ENCODE measurements at regions not wholly inside any gene's neighbourhood (a gene's known extent, or its start where the extent isn't known, plus 50 kb on each side); places are given as distances from the start of the nearest gene placed in this dataset.

DNA sequence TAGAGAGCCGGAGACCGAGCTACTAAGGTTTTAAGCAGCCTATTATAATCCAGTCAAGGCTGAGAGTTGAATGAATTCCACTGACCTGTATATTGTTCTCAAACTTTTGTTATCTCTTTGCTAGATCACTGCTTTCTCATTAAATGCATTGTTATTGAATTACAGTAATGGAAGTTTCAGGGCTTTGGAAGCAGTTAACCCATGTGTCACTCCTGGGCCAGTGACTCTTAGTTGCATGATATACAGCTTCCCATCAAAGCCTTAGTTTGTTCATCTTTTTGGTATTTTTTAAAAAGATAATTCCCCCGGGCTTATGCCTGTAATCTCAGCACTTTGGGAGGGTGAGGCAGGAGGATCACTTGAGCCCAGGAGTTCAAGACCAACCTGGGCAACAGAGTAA, 55.4 kb upstream of the KIAA1217 start (continued):
- TF ChIP-seq, protein P1, sequence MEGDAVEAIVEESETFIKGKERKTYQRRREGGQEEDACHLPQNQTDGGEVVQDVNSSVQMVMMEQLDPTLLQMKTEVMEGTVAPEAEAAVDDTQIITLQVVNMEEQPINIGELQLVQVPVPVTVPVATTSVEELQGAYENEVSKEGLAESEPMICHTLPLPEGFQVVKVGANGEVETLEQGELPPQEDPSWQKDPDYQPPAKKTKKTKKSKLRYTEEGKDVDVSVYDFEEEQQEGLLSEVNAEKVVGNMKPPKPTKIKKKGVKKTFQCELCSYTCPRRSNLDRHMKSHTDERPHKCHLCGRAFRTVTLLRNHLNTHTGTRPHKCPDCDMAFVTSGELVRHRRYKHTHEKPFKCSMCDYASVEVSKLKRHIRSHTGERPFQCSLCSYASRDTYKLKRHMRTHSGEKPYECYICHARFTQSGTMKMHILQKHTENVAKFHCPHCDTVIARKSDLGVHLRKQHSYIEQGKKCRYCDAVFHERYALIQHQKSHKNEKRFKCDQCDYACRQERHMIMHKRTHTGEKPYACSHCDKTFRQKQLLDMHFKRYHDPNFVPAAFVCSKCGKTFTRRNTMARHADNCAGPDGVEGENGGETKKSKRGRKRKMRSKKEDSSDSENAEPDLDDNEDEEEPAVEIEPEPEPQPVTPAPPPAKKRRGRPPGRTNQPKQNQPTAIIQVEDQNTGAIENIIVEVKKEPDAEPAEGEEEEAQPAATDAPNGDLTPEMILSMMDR (IDR thresholded peaks at IDR 0.05 in 2 of 3, conservative IDR thresholded peaks at IDR 0.05 in 1 of 3; ENCODE audit: borderline replicate concordance in 1 of 3, insufficient read depth in 1 of 3, low read depth in 2 of 3, low read length in 2 of 3): no peak
- TF ChIP-seq ZNF274 (IDR thresholded peaks at IDR 0.05; ENCODE audit: low read depth, low read length): no peak
- TF ChIP-seq TCF7L2 (IDR thresholded peaks at IDR 0.05; ENCODE audit: borderline replicate concordance, extremely low read depth, insufficient read depth, insufficient read length): no peak
- TF ChIP-seq SP1 (IDR thresholded peaks at IDR 0.05; ENCODE audit: low read depth): no peak

DNA sequence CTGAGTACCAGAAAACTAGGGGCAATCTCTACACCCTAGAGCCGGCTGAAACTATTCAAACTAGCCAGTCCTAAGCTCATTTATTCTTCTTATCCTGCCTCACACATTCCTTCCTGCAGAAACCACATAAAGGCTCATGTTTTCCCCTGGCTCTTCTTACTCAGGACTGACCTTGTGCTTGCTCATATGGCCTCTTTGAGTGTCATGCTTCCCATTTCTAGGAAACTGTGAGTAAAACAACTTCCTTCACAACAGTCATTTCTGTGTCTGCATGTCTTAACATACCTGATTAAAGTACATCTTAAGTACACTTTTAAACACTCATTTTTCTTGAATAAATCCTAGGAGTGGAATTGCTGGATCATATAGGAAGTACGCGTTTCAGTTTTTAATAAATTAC, 52.3 kb upstream of the KIAA1217 start:
- Histone ChIP-seq H3K27ac (ENCODE audit: low read depth, low read length) (no peak overlapping the region), H3K9me2 (ENCODE audit: insufficient read depth) (no peaks in the 10 kb centered on the region), H3K9me3 (ENCODE audit: control insufficient read depth in 1 of 2, insufficient read depth in 1 of 2, low read depth in 1 of 2, low read length in 2 of 2) (no peaks in the 10 kb centered on the region), H3K36me3 (ENCODE audit: control insufficient read depth in 1 of 2, insufficient read depth in 2 of 2, low read length in 2 of 2) (no peaks in the 10 kb centered on the region), H4K20me1 (ENCODE audit: insufficient read depth) (no peaks in the 10 kb centered on the region), H3K4me3 (replicated peaks in 1 of 2; ENCODE audit: low read depth in 1 of 2, low read length in 2 of 2) (no peak overlapping the region), H2AFZ (ENCODE audit: low read depth, low read length, poor library complexity, severe bottlenecking) (no peak overlapping the region), H3K9ac (ENCODE audit: low read length) (no peak overlapping the region), H3K4me1 (ENCODE audit: control insufficient read depth in 1 of 2, insufficient read depth in 2 of 2, low read length in 2 of 2) (no peaks in the 10 kb centered on the region), H3K27me3 (ENCODE audit: insufficient read depth, low read length) (no peaks in the 10 kb centered on the region), H3K4me2 (ENCODE audit: low read length) (no peak overlapping the region), H3K79me2 (ENCODE audit: insufficient read depth, low read length) (no peaks in the 10 kb centered on the region)
- no TSS peak for BruUV-seq (replicated peaks)
- ChIA-PET RAD21 (ENCODE audit: low non-redundant PET in 1 of 2, low total read pairs in 2 of 2, uncharacterized antibody in 2 of 2, unreplicated experiment in 2 of 2) (no interaction called here), CTCF (no interaction called here), POLR2A (no interaction called here)
- TF ChIP-seq EGR1 (IDR thresholded peaks at IDR 0.05; ENCODE audit: low read depth): no peak
- TF ChIP-seq, protein P2, sequence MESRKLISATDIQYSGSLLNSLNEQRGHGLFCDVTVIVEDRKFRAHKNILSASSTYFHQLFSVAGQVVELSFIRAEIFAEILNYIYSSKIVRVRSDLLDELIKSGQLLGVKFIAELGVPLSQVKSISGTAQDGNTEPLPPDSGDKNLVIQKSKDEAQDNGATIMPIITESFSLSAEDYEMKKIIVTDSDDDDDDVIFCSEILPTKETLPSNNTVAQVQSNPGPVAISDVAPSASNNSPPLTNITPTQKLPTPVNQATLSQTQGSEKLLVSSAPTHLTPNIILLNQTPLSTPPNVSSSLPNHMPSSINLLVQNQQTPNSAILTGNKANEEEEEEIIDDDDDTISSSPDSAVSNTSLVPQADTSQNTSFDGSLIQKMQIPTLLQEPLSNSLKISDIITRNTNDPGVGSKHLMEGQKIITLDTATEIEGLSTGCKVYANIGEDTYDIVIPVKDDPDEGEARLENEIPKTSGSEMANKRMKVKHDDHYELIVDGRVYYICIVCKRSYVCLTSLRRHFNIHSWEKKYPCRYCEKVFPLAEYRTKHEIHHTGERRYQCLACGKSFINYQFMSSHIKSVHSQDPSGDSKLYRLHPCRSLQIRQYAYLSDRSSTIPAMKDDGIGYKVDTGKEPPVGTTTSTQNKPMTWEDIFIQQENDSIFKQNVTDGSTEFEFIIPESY (IDR thresholded peaks at IDR 0.05; ENCODE audit: extremely low read depth, insufficient replicate concordance, low read length): no peak
- TF ChIP-seq ZFX (IDR thresholded peaks at IDR 0.05): no peak
- TF ChIP-seq, protein P3, sequence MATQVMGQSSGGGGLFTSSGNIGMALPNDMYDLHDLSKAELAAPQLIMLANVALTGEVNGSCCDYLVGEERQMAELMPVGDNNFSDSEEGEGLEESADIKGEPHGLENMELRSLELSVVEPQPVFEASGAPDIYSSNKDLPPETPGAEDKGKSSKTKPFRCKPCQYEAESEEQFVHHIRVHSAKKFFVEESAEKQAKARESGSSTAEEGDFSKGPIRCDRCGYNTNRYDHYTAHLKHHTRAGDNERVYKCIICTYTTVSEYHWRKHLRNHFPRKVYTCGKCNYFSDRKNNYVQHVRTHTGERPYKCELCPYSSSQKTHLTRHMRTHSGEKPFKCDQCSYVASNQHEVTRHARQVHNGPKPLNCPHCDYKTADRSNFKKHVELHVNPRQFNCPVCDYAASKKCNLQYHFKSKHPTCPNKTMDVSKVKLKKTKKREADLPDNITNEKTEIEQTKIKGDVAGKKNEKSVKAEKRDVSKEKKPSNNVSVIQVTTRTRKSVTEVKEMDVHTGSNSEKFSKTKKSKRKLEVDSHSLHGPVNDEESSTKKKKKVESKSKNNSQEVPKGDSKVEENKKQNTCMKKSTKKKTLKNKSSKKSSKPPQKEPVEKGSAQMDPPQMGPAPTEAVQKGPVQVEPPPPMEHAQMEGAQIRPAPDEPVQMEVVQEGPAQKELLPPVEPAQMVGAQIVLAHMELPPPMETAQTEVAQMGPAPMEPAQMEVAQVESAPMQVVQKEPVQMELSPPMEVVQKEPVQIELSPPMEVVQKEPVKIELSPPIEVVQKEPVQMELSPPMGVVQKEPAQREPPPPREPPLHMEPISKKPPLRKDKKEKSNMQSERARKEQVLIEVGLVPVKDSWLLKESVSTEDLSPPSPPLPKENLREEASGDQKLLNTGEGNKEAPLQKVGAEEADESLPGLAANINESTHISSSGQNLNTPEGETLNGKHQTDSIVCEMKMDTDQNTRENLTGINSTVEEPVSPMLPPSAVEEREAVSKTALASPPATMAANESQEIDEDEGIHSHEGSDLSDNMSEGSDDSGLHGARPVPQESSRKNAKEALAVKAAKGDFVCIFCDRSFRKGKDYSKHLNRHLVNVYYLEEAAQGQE (IDR thresholded peaks at IDR 0.05; ENCODE audit: low read depth): no peak
- no peak for TF ChIP-seq JUND (IDR thresholded peaks at IDR 0.05)
- TF ChIP-seq ELF1 (IDR thresholded peaks at IDR 0.05; ENCODE audit: borderline replicate concordance, low read depth): no peak
- no peak for TF ChIP-seq CBX3 (IDR thresholded peaks at IDR 0.05; ENCODE audit: low read depth)
- no peak for TF ChIP-seq SP1 (IDR thresholded peaks at IDR 0.05; ENCODE audit: low read depth)
- TF ChIP-seq RAD21 (IDR thresholded peaks at IDR 0.05; ENCODE audit: low read depth): no peak
- TF ChIP-seq, protein P4, sequence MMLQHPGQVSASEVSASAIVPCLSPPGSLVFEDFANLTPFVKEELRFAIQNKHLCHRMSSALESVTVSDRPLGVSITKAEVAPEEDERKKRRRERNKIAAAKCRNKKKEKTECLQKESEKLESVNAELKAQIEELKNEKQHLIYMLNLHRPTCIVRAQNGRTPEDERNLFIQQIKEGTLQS (IDR thresholded peaks at IDR 0.05): no peak
- TF ChIP-seq, protein P1 (IDR thresholded peaks at IDR 0.05 in 2 of 3, conservative IDR thresholded peaks at IDR 0.05 in 1 of 3; ENCODE audit: borderline replicate concordance in 1 of 3, insufficient read depth in 1 of 3, low read depth in 2 of 3, low read length in 2 of 3): no peak
- no peak for TF ChIP-seq POLR2A (IDR thresholded peaks at IDR 0.05; ENCODE audit: borderline replicate concordance, extremely low read depth, insufficient read depth, insufficient read length)
- no peak for TF ChIP-seq YY1 (IDR thresholded peaks at IDR 0.05; ENCODE audit: extremely low read depth, insufficient replicate concordance, low read depth, low read length)
- DNase-seq (ENCODE audit: low read depth, low spot score) (no peak), ATAC-seq (no peak)
- intact Hi-C loops (cut with micrococcal nuclease): no loop called here
